Astrocyte of the spinal cord (primary cell): ENCODE measurements at regions not wholly inside any gene's neighbourhood (a gene's known extent, or its start where the extent isn't known, plus 50 kb on each side); places are given as distances from the start of the nearest gene placed in this dataset.

ENCODE experiments used
- DNase-seq: peaks from one replicate; pipeline ENCODE4 v3.0.0; 2011; ENCODE audit warnings: low read depth, low spot score
- H3K4me3 ChIP-seq: 2 replicates; pipeline ENCODE4 v1.5.1; 2011; ENCODE audit warnings: low read depth, mild to moderate bottlenecking, low read length, moderate library complexity
- in situ Hi-C: cut with HindIII; loops from 2 replicates; pipeline ENCODE4 v1.10.0; 2017; ENCODE audit warnings: low sequenced_read_pairs
- TF ChIP-seq, protein P1 (sequence below): IDR thresholded peaks from 2 replicates; pipeline ENCODE4 v1.5.1; 2012; ENCODE audit warnings: low read depth, mild to moderate bottlenecking, low read length, inconsistent platforms

DNA sequence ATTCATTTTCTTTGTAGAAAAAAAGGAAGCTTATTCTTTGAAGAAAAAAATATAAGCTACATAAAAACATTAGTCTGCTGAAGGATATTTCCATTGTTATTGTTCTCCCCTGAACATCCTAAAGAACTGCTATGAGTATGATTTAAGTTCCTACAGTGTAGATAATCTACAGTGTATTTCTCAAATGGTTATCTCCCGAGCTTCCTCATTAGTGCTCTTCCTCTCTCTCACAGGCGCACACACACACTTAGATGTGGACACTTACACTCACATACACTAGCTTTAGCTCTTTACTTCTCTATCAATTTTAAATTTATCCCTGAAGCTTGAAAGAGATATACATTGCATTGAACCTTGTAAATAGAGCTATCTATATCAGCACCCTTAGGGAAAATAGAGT, 681.0 kb downstream of the KCNJ3 start:
- TF ChIP-seq, protein P1, sequence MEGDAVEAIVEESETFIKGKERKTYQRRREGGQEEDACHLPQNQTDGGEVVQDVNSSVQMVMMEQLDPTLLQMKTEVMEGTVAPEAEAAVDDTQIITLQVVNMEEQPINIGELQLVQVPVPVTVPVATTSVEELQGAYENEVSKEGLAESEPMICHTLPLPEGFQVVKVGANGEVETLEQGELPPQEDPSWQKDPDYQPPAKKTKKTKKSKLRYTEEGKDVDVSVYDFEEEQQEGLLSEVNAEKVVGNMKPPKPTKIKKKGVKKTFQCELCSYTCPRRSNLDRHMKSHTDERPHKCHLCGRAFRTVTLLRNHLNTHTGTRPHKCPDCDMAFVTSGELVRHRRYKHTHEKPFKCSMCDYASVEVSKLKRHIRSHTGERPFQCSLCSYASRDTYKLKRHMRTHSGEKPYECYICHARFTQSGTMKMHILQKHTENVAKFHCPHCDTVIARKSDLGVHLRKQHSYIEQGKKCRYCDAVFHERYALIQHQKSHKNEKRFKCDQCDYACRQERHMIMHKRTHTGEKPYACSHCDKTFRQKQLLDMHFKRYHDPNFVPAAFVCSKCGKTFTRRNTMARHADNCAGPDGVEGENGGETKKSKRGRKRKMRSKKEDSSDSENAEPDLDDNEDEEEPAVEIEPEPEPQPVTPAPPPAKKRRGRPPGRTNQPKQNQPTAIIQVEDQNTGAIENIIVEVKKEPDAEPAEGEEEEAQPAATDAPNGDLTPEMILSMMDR: no peak
- in situ Hi-C loops: no loop called here

DNA sequence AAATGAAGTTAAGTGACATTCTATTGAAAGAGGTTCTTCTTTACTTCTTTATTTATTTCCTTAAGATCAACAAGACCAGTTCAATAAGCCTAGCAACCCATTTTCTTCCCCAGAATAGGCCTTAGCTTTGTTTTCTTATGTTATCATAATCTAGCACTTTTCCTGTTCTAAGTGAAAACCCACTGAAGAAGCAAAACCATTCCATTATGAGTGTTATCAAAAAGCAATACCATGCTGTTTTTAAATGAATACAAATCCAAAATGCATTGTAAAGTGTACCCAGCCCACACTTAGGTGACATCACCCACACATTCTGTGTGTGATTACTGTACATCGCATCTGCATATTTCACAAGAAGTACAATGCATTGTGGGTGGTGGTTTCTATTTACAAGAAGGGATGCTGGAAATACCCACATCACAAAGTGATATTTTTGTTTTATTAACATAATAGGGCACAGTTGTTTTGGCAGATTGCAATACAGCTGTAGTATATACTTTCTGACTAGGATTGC, 679.5 kb downstream of the KCNJ3 start:
- DNase-seq: no peak
- TF ChIP-seq, protein P1: no peak
- no peak overlapping the region for H3K4me3 ChIP-seq
- in situ Hi-C loops: no loop called here

More for the DNA sequence above, 681.0 kb downstream of the KCNJ3 start:
- H3K4me3 ChIP-seq: no peak overlapping the region
- no peak for DNase-seq

DNA sequence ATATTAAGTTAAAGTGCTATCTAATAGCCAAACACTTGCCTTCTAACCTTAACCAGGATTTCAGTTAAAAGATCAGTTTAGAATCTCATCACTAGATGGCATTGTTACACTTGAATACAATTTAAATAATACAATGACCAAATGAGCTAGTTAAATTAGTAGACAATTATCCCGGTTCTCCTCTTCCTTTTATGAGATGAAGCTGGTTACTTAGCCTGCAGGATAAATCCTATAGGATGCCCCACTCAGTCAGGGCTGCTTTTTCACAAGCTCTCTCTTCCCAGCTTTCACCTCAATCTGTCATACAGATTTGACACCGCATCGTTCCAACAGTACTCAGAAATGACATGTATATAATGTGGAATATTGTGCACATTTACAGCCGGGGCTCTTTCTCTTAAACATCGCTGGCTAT, 678.8 kb downstream of the KCNJ3 start:
- TF ChIP-seq, protein P1: peak; percentile 29
- peak; percentile 50 for DNase-seq
- no peak overlapping the region for H3K4me3 ChIP-seq
- in situ Hi-C loops: no loop called here

DNA sequence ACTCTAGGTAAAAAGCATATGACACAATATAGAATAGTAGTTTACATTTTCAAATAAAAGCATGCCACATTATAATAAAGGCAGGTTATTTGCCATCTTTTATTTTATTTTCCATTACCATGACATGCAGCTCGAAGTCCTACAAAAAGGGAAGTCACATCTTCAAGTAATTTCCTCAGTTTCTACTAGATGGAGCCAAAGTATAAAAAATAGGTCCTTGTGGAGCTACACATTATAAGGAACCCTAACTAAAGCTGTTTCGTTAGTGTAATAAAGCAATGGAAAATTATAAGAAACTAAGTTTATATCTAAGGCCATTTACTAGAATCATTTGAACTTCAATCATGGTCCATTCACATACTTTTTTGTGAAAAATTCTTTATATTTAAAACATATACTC, 674.5 kb downstream of the KCNJ3 start:
- TF ChIP-seq, protein P1: peak; percentile 25
- in situ Hi-C loops: no loop called here
- H3K4me3 ChIP-seq: no peak overlapping the region
- peak; percentile 37 for DNase-seq

DNA sequence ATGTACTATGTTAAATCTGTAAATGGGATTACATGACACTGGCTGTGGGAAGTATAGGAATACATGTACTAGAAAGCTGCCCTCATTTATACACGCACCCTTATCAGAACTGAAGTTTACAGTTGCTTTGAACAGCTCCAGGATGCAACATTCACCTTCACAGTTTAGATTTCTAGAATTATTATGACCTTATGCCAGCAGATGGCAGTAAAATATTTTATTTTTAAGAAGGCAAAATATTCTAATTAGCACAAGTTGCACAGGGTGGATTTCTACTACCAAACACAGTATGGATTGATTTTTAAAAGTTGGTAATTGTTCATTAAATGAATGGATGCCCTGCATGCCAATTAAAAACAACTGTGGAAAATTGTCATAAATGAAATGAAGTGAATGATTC, 670.4 kb downstream of the KCNJ3 start:
- DNase-seq: peak; percentile 32
- H3K4me3 ChIP-seq: no peak overlapping the region
- TF ChIP-seq, protein P1: peak; percentile 22
- in situ Hi-C loops: no loop called here

DNA sequence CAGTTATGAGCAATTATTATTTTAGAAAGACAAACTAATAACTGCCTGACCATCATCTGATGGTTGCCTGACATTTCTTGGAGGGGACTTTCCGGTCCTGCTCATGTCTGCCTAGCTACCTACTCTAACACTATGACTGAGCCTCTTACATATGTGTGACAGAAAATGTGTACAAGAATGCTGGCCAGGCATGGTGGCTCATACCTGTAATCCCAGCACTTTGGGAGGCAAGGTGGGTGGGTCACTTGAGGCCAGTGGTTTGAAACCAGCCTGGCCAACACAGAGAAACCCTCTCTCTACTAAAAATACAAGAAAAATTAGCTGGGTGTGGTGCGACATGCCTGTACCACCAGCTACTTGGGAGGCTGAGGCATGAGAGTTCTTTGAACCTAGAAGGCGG, 666.3 kb downstream of the KCNJ3 start:
- DNase-seq: no peak
- in situ Hi-C loops: no loop called here
- H3K4me3 ChIP-seq: no peak overlapping the region
- TF ChIP-seq, protein P1: no peak
